ENCODE measurements at regions not wholly inside any gene's neighbourhood (a gene's known extent, or its start where the extent isn't known, plus 50 kb on each side); places are given as distances from the start of the nearest gene placed in this dataset.

- Histone ChIP-seq H3K79me1 (ENCODE audit: low read length) (no peaks in the 10 kb centered on the region), H3K9ac (ENCODE audit: low read length) (no peak overlapping the region), H2BK5ac (ENCODE audit: low read length) (no peak overlapping the region), H3K56ac (ENCODE audit: low read length) (no peak overlapping the region), H3K4me2 (ENCODE audit: low read length) (no peak overlapping the region), H3K27ac (ENCODE audit: low read depth, low read length) (no peak overlapping the region), H3K23ac (ENCODE audit: low read length) (no peak overlapping the region), H2AK5ac (ENCODE audit: low read length) (no peak overlapping the region), H3K36me3 (ENCODE audit: control insufficient read depth, insufficient read depth, low read length) (no peaks in the 10 kb centered on the region), H3K4me3 (ENCODE audit: low read length) (no peak overlapping the region), H2BK15ac (replicated peaks; ENCODE audit: low read depth) (no peak overlapping the region), H3K18ac (ENCODE audit: low read length) (no peak overlapping the region), H3K79me2 (ENCODE audit: control insufficient read depth, insufficient read depth, low read length) (no peaks in the 10 kb centered on the region), H3K27me3 (ENCODE audit: insufficient read depth, low read length, poor library complexity) (no peaks in the 10 kb centered on the region), H3K4me1 (ENCODE audit: control insufficient read depth, low read depth, low read length) (no peaks in the 10 kb centered on the region), H4K8ac (ENCODE audit: low read depth, low read length) (no peak overlapping the region), H3K4ac (ENCODE audit: low read depth, low read length) (no peak overlapping the region), H4K5ac (ENCODE audit: low read length) (no peak overlapping the region), H2BK120ac (ENCODE audit: low read depth, low read length) (no peak overlapping the region)
- no CpG with 5 or more reads among the region's 3 CpGs for WGBS (ENCODE audit: extremely low coverage, insufficient coverage, low lambda C conversion rate)
- peak; percentile 70 for DNase-seq
Observed at GRCh38 chr7:42745357-42746059, 166.4 kb downstream of the C7orf25 start.

- Histone ChIP-seq H2BK5ac (ENCODE audit: low read length) (no peak overlapping the region), H3K27me3 (ENCODE audit: insufficient read depth, low read length, poor library complexity) (no peaks in the 10 kb centered on the region), H3K79me2 (ENCODE audit: control insufficient read depth, insufficient read depth, low read length) (no peaks in the 10 kb centered on the region), H3K4ac (ENCODE audit: low read depth, low read length) (no peak overlapping the region), H3K23ac (ENCODE audit: low read length) (no peak overlapping the region), H4K8ac (ENCODE audit: low read depth, low read length) (no peak overlapping the region), H3K4me1 (ENCODE audit: control insufficient read depth, low read depth, low read length) (no peaks in the 10 kb centered on the region), H3K27ac (ENCODE audit: low read depth, low read length) (no peak overlapping the region), H3K18ac (ENCODE audit: low read length) (no peak overlapping the region), H2BK15ac (replicated peaks; ENCODE audit: low read depth) (no peak overlapping the region), H3K4me2 (ENCODE audit: low read length) (no peak overlapping the region), H3K79me1 (ENCODE audit: low read length) (no peaks in the 10 kb centered on the region), H3K9ac (ENCODE audit: low read length) (no peak overlapping the region), H3K4me3 (ENCODE audit: low read length) (no peak overlapping the region), H2BK120ac (ENCODE audit: low read depth, low read length) (no peak overlapping the region), H2AK5ac (ENCODE audit: low read length) (no peak overlapping the region), H3K56ac (ENCODE audit: low read length) (no peak overlapping the region), H4K5ac (ENCODE audit: low read length) (no peak overlapping the region), H3K36me3 (ENCODE audit: control insufficient read depth, insufficient read depth, low read length) (no peaks in the 10 kb centered on the region)
- WGBS (ENCODE audit: extremely low coverage, insufficient coverage, low lambda C conversion rate), result no CpG with 5 or more reads among the region's 3 CpGs
- DNase-seq, result no peak
Observed at GRCh38 chr7:42744746-42745145, 167.1 kb downstream of the C7orf25 start.

GRCh38 chr7:42743077-42743858, 168.6 kb downstream of the C7orf25 start:
- Histone ChIP-seq H2BK15ac (replicated peaks; ENCODE audit: low read depth) (no peak overlapping the region), H2BK5ac (ENCODE audit: low read length) (no peak overlapping the region), H3K27me3 (ENCODE audit: insufficient read depth, low read length, poor library complexity) (no peaks in the 10 kb centered on the region), H3K79me2 (ENCODE audit: control insufficient read depth, insufficient read depth, low read length) (no peaks in the 10 kb centered on the region), H3K9ac (ENCODE audit: low read length) (no peak overlapping the region), H3K56ac (ENCODE audit: low read length) (no peak overlapping the region), H3K27ac (ENCODE audit: low read depth, low read length) (no peak overlapping the region), H3K4me3 (ENCODE audit: low read length) (no peak overlapping the region), H4K5ac (ENCODE audit: low read length) (no peak overlapping the region), H3K79me1 (ENCODE audit: low read length) (no peaks in the 10 kb centered on the region), H2AK5ac (ENCODE audit: low read length) (no peak overlapping the region), H3K23ac (ENCODE audit: low read length) (no peak overlapping the region), H3K4me1 (ENCODE audit: control insufficient read depth, low read depth, low read length) (no peaks in the 10 kb centered on the region), H3K18ac (ENCODE audit: low read length) (no peak overlapping the region), H4K8ac (ENCODE audit: low read depth, low read length) (no peak overlapping the region), H3K4ac (ENCODE audit: low read depth, low read length) (no peak overlapping the region), H3K36me3 (ENCODE audit: control insufficient read depth, insufficient read depth, low read length) (no peaks in the 10 kb centered on the region), H2BK120ac (ENCODE audit: low read depth, low read length) (no peak overlapping the region), H3K4me2 (ENCODE audit: low read length) (no peak overlapping the region)
- DNase-seq, result no peak
- no CpG with 5 or more reads among the region's 2 CpGs for WGBS (ENCODE audit: extremely low coverage, insufficient coverage, low lambda C conversion rate)

- Histone ChIP-seq H3K27ac (ENCODE audit: low read depth, low read length) (no peak overlapping the region), H3K18ac (ENCODE audit: low read length) (no peak overlapping the region), H3K4ac (ENCODE audit: low read depth, low read length) (no peak overlapping the region), H2BK15ac (replicated peaks; ENCODE audit: low read depth) (no peak overlapping the region), H3K23ac (ENCODE audit: low read length) (no peak overlapping the region), H3K4me1 (ENCODE audit: control insufficient read depth, low read depth, low read length) (no peaks in the 10 kb centered on the region), H3K79me2 (ENCODE audit: control insufficient read depth, insufficient read depth, low read length) (no peaks in the 10 kb centered on the region), H3K36me3 (ENCODE audit: control insufficient read depth, insufficient read depth, low read length) (no peaks in the 10 kb centered on the region), H3K79me1 (ENCODE audit: low read length) (no peaks in the 10 kb centered on the region), H3K4me2 (ENCODE audit: low read length) (no peak overlapping the region), H3K27me3 (ENCODE audit: insufficient read depth, low read length, poor library complexity) (no peaks in the 10 kb centered on the region), H3K4me3 (ENCODE audit: low read length) (no peak overlapping the region), H3K9ac (ENCODE audit: low read length) (no peak overlapping the region), H2BK5ac (ENCODE audit: low read length) (no peak overlapping the region), H2BK120ac (ENCODE audit: low read depth, low read length) (no peak overlapping the region), H4K5ac (ENCODE audit: low read length) (no peak overlapping the region), H3K56ac (ENCODE audit: low read length) (no peak overlapping the region), H2AK5ac (ENCODE audit: low read length) (no peak overlapping the region), H4K8ac (ENCODE audit: low read depth, low read length) (no peak overlapping the region)
- no CpG with 5 or more reads among the region's 3 CpGs for WGBS (ENCODE audit: extremely low coverage, insufficient coverage, low lambda C conversion rate)
- DNase-seq, result no peak
Observed at GRCh38 chr7:42742318-42742717, 169.6 kb downstream of the C7orf25 start.

GRCh38 chr7:42740408-42740807, 171.5 kb downstream of the C7orf25 start:
- H3K27ac ChIP-seq (ENCODE audit: low read depth, low read length), result no peak overlapping the region
- no peak for DNase-seq
- no peaks in the 10 kb centered on the region for H3K4me1 ChIP-seq (ENCODE audit: control insufficient read depth, low read depth, low read length)
- no peak overlapping the region for H3K4me2 ChIP-seq (ENCODE audit: low read length)
- H3K27me3 ChIP-seq (ENCODE audit: insufficient read depth, low read length, poor library complexity), result no peaks in the 10 kb centered on the region
- no peaks in the 10 kb centered on the region for H3K36me3 ChIP-seq (ENCODE audit: control insufficient read depth, insufficient read depth, low read length)
- H2BK15ac ChIP-seq (replicated peaks; ENCODE audit: low read depth), result no peak overlapping the region
- WGBS (ENCODE audit: extremely low coverage, insufficient coverage, low lambda C conversion rate), result no CpG with 5 or more reads among the region's 3 CpGs
- no peak overlapping the region for H3K56ac ChIP-seq (ENCODE audit: low read length)
- H2BK120ac ChIP-seq (ENCODE audit: low read depth, low read length), result no peak overlapping the region
- no peak overlapping the region for H4K8ac ChIP-seq (ENCODE audit: low read depth, low read length)
- H2AK5ac ChIP-seq (ENCODE audit: low read length), result no peak overlapping the region
- H3K9ac ChIP-seq (ENCODE audit: low read length), result no peak overlapping the region
- H3K4ac ChIP-seq (ENCODE audit: low read depth, low read length), result no peak overlapping the region
- no peak overlapping the region for H3K23ac ChIP-seq (ENCODE audit: low read length)
- no peaks in the 10 kb centered on the region for H3K79me2 ChIP-seq (ENCODE audit: control insufficient read depth, insufficient read depth, low read length)
- no peak overlapping the region for H2BK5ac ChIP-seq (ENCODE audit: low read length)
- H4K5ac ChIP-seq (ENCODE audit: low read length), result no peak overlapping the region
- no peak overlapping the region for H3K18ac ChIP-seq (ENCODE audit: low read length)
- H3K4me3 ChIP-seq (ENCODE audit: low read length), result no peak overlapping the region
- H3K79me1 ChIP-seq (ENCODE audit: low read length), result no peaks in the 10 kb centered on the region

Data from mesendoderm (in vitro differentiated cells).